ENCODE measurements at regions not wholly inside any gene's neighbourhood (a gene's known extent, or its start where the extent isn't known, plus 50 kb on each side); places are given as distances from the start of the nearest gene placed in this dataset.

DNA sequence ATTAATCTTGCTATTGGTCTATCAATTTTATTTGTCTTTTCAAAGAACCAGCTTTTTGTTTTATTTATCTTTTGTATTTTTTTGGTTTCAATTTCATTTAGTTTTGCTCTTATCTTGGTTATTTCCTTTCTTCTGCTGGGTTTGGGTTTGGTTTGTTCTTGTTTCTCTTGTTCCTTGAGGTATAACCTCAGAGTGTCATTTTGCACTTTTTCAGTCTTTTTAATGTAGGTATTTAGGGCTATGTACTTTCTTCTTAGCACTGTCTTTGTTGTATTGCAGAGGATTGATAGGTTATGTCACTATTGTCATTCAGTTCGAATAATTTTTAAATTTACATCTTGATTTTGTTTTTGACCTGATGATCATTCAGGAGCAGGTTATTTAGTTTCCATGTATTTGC is 92.7 kb upstream of the DCD start:
- H3K9me3 ChIP-seq: peaks cover 0 to 6% (median 0%) of the 10 kb centered on the region in 8 donors
- no peaks in the 10 kb centered on the region for H3K27me3 ChIP-seq (replicated peaks in 1 of 7)
- WGBS, 5 donors: 68 to 84% (median 75%) methylated on average over 1 of the region's 1 CpG
- no peak overlapping the region for H3K4me3 ChIP-seq
- H3K27ac ChIP-seq: peak overlapping the region in 3 of 8 donors; percentile 49 to 61 (median 58)
- intact Hi-C loops (cut with DNase I; ENCODE audit: low total_unique reads): no loop called here
- DNase-seq: no peak
- no peak for TF ChIP-seq POLR2AphosphoS5 (IDR thresholded peaks at IDR 0.05)
- no peak for TF ChIP-seq CTCF (IDR thresholded peaks at IDR 0.05 in 8 of 11, conservative IDR thresholded peaks at IDR 0.05 in 3 of 11)
- TF ChIP-seq POLR2A (IDR thresholded peaks at IDR 0.05): no peak
- H3K36me3 ChIP-seq: no peaks in the 10 kb centered on the region
- no peaks in the 10 kb centered on the region for H3K4me1 ChIP-seq

DNA sequence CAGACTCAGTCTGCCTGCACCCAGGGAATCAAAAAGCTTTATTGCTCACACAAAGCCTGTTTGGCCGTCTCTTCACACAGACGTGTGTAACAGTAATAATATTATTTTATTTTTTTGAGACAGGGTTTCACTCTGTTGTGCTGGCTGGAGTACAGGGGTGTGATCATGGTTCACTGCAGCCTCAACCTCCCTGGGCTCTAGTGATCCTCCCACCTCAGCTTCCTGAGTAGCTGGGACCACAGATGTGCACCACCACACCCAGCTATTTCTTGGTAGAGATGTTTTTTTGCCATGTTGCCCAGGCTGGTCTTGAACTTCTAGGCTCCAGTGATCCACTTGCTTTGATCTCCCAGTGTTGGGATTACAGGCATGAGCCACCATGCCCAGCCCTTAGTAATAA is 88.4 kb upstream of the DCD start:
- intact Hi-C loops (cut with DNase I; ENCODE audit: low total_unique reads): no loop called here
- 76 to 81% (median 80%) methylated on average over 2 of the region's 2 CpGs for WGBS, 5 donors
- Histone ChIP-seq H3K9me3 (peaks cover 0 to 10% (median 0%) of the 10 kb centered on the region in 8 donors), H3K27me3 (replicated peaks in 1 of 7) (no peaks in the 10 kb centered on the region), H3K4me3 (no peak overlapping the region), H3K36me3 (no peaks in the 10 kb centered on the region), H3K27ac (no peak overlapping the region), H3K4me1 (no peaks in the 10 kb centered on the region)
- DNase-seq: no peak
- TF ChIP-seq POLR2A (IDR thresholded peaks at IDR 0.05) (no peak), POLR2AphosphoS5 (IDR thresholded peaks at IDR 0.05) (no peak), CTCF (IDR thresholded peaks at IDR 0.05 in 8 of 11, conservative IDR thresholded peaks at IDR 0.05 in 3 of 11) (no peak)

- Histone ChIP-seq H3K9me3 (peaks cover 0 to 10% (median 0%) of the 10 kb centered on the region in 8 donors), H3K4me3 (no peak overlapping the region), H3K27ac (no peak overlapping the region), H3K36me3 (no peaks in the 10 kb centered on the region), H3K27me3 (replicated peaks in 1 of 7) (no peaks in the 10 kb centered on the region), H3K4me1 (no peaks in the 10 kb centered on the region)
- WGBS, 5 donors: 81 to 96% (median 90%) methylated on average over 4 of the region's 4 CpGs
- DNase-seq: no peak
- TF ChIP-seq POLR2A (IDR thresholded peaks at IDR 0.05) (no peak), POLR2AphosphoS5 (IDR thresholded peaks at IDR 0.05) (no peak), CTCF (IDR thresholded peaks at IDR 0.05 in 8 of 11, conservative IDR thresholded peaks at IDR 0.05 in 3 of 11) (no peak)
- intact Hi-C loops (cut with DNase I; ENCODE audit: low total_unique reads): no loop called here
Observed at GRCh38 chr12:54734196-54734950, 86.2 kb upstream of the DCD start.

GRCh38 chr12:54725233-54725843 is 77.2 kb upstream of the DCD start:
- H3K36me3 ChIP-seq: no peaks in the 10 kb centered on the region
- DNase-seq: no peak
- TF ChIP-seq CTCF (IDR thresholded peaks at IDR 0.05 in 8 of 11, conservative IDR thresholded peaks at IDR 0.05 in 3 of 11) (peak in 5 of 11 experiments; percentile 8 to 36 (median 27)), POLR2AphosphoS5 (IDR thresholded peaks at IDR 0.05) (no peak)
- H3K4me3 ChIP-seq: no peak overlapping the region
- WGBS, 5 donors: 22 to 36% (median 26%) methylated on average over 5 of the region's 5 CpGs
- H3K9me3 ChIP-seq: no peaks in the 10 kb centered on the region
- no peaks in the 10 kb centered on the region for H3K4me1 ChIP-seq
- intact Hi-C loops (cut with DNase I; ENCODE audit: low total_unique reads): loop anchor here (10.0 kb wide), 1 partner anchor 349 kb away; no protein-coding TSS in a partner anchor
- peaks cover 0 to 4% (median 0%) of the 10 kb centered on the region in 7 donors for H3K27me3 ChIP-seq (replicated peaks in 1 of 7)
- H3K27ac ChIP-seq: no peak overlapping the region

Data from spleen (tissue), 11 donors.